Cardiac muscle cell (in vitro differentiated cells and primary cell): ENCODE measurements at regions not wholly inside any gene's neighbourhood (a gene's known extent, or its start where the extent isn't known, plus 50 kb on each side); places are given as distances from the start of the nearest gene placed in this dataset.

ENCODE experiments used
- DNase-seq, 2 donors: peaks; one replicate each; pipeline versions ENCODE4 v3.0.0 to v3.0.0-alpha.2; 2010 to 2017; ENCODE audit warnings: low read depth in 1 of 2, low spot score in 1 of 2
- H3K27ac ChIP-seq: fragments of 200-600 bp; sonication (generic); 2 replicates; pipeline ENCODE4 v1.5.1; 2016
- H3K27me3 ChIP-seq: fragments of 200-600 bp; sonication (generic); 2 replicates; pipeline ENCODE4 v1.6.0; 2016; ENCODE audit warnings: control low read depth
- H3K36me3 ChIP-seq: fragments of 200-600 bp; sonication (generic); 2 replicates; pipeline ENCODE4 v1.5.1; 2016; ENCODE audit warnings: control low read depth
- H3K4me1 ChIP-seq: fragments of 200-600 bp; sonication (generic); 2 replicates; pipeline ENCODE4 v1.8.1; 2017; ENCODE audit warnings: low read depth, mild to moderate bottlenecking, mixed run types
- H3K4me3 ChIP-seq: fragments of 200-600 bp; sonication (generic); 2 replicates; pipeline ENCODE4 v1.5.1; 2016; ENCODE audit warnings: mild to moderate bottlenecking
- H3K9me3 ChIP-seq: fragments of 200-600 bp; sonication (generic); 2 replicates; pipeline ENCODE4 v1.5.1; 2017; ENCODE audit warnings: low read depth, mild to moderate bottlenecking, control low read depth
- TF ChIP-seq, protein P1 (sequence below): IDR thresholded peaks from 2 replicates; pipeline ENCODE4 v1.5.1; 2012; ENCODE audit warnings: low read depth, mild to moderate bottlenecking, low read length

DNA sequence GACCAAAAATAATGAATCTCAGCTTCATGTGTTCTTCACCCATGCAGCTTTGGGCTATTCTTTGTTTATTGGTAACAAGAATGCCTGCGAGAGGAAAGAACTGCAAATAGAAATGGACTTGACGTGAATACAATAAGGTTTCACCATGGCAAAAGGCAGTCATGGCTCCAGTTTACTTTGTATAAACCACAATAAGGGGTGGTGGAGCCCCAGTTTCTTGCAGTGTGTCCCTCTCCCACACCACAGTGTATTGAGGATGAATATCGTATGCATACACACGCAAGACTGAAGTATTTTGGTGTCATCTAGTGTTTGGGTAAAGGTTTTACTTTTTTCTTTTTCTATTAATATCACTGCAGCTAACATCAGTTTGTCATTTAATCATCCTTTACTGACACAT, 159.7 kb upstream of the CNTN4 start:
- Histone ChIP-seq H3K27ac (no peak overlapping the region), H3K4me1 (no peaks in the 10 kb centered on the region), H3K4me3 (no peak overlapping the region), H3K27me3 (no peaks in the 10 kb centered on the region), H3K9me3 (no peaks in the 10 kb centered on the region), H3K36me3 (no peaks in the 10 kb centered on the region)
- TF ChIP-seq, protein P1, sequence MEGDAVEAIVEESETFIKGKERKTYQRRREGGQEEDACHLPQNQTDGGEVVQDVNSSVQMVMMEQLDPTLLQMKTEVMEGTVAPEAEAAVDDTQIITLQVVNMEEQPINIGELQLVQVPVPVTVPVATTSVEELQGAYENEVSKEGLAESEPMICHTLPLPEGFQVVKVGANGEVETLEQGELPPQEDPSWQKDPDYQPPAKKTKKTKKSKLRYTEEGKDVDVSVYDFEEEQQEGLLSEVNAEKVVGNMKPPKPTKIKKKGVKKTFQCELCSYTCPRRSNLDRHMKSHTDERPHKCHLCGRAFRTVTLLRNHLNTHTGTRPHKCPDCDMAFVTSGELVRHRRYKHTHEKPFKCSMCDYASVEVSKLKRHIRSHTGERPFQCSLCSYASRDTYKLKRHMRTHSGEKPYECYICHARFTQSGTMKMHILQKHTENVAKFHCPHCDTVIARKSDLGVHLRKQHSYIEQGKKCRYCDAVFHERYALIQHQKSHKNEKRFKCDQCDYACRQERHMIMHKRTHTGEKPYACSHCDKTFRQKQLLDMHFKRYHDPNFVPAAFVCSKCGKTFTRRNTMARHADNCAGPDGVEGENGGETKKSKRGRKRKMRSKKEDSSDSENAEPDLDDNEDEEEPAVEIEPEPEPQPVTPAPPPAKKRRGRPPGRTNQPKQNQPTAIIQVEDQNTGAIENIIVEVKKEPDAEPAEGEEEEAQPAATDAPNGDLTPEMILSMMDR = no peak
- no peak for DNase-seq

DNA sequence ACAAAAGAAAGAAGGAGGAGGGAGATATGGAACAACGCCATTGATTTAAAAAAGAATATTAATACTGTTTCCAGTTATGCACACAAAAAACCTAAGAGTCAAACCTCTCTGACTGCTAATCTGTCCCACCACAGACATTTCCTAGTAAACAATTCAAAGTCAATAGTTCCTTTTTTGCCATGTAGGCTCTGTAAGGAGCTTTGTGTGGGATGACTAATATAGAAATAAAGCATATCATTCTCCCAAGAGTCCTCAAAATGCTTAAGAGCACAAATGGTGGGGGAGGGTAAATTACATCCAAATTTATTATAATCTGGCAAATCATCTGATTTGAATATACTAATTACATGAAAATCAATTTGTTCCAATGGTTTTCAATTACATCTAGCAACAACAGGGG, 155.9 kb upstream of the CNTN4 start:
- TF ChIP-seq, protein P1 = no peak
- Histone ChIP-seq H3K27me3 (no peaks in the 10 kb centered on the region), H3K4me1 (no peaks in the 10 kb centered on the region), H3K9me3 (no peaks in the 10 kb centered on the region), H3K4me3 (no peak overlapping the region), H3K36me3 (no peaks in the 10 kb centered on the region), H3K27ac (no peak overlapping the region)
- no peak for DNase-seq

DNA sequence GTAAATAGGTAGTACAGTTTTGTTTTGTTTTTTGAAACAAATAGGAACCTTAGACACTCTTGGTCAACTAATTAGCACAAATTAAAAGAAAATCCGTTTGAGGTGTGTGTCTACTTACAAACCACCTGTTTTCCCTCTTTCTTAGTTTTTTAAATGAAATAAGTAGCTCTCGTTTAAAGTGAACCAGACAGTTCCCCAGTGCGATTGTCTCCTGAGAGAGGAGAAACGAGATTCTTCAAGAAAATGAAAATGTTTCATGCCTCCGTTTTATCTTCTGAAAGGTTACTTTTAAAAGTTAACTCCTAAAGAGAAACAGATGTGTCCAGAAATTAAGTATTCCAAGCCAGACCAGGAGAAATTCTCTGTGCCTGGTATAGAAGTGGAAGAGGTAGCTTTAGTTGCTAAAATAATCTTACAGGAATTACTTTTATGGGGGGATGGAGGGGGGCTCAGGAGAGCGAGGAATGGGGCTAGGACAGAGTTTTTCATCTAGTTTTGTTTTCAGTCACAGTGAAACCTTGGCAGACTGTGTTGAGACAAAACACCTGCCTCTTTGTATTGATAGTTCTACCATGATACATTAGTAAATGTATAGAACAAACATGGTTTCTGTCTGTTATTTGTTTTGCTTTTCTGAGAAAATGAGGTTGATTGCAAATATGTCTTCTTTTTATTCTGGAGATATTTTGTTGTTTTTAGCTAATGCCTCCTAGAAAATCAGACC, 155.1 kb upstream of the CNTN4 start:
- TF ChIP-seq, protein P1 = no peak
- H3K4me3 ChIP-seq = no peak overlapping the region
- no peak for DNase-seq
- no peaks in the 10 kb centered on the region for H3K36me3 ChIP-seq
- no peaks in the 10 kb centered on the region for H3K9me3 ChIP-seq
- H3K27me3 ChIP-seq = no peaks in the 10 kb centered on the region
- H3K27ac ChIP-seq = no peak overlapping the region
- no peaks in the 10 kb centered on the region for H3K4me1 ChIP-seq

DNA sequence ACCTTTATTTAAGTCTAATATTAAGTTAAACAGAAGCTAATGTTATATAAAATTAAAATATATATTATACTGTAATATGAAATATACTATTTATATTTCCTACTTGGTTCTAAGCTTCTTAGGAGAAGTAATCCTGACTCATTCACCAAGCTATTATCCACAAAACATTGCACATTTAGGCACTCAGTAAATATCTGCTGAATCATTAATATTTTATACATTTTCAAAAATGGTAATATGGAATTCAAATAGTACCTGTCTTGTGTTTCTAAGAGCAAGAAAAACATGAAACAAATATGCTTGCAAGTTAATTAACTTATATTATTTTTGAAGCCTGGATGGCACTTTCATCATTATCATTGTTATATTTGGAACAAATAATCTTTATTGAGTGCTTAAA, 153.0 kb upstream of the CNTN4 start:
- no peaks in the 10 kb centered on the region for H3K27me3 ChIP-seq
- no peak overlapping the region for H3K4me3 ChIP-seq
- H3K36me3 ChIP-seq = no peaks in the 10 kb centered on the region
- H3K27ac ChIP-seq = no peak overlapping the region
- no peak for DNase-seq
- H3K4me1 ChIP-seq = no peaks in the 10 kb centered on the region
- H3K9me3 ChIP-seq = no peaks in the 10 kb centered on the region
- TF ChIP-seq, protein P1 = no peak

DNA sequence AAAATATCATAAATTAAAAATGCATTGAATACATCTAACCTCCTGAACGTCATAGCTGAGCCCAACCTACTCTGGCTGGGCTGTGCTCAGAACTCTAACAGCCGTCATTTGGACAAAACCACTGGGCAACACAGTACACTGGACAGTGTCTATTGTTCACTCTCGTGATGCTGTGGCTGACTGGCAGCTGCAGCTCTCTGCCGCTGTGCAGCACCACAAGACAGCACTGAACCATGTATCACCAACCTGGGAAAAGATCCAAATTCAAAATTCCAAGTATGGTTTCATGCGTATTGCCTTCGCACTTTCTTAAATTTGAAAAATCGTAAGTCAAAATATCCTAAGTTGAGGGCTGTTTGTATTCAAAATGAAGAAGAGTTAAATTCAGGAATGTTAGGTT, 145.1 kb upstream of the CNTN4 start:
- Histone ChIP-seq H3K27ac (no peak overlapping the region), H3K4me1 (no peaks in the 10 kb centered on the region), H3K9me3 (no peaks in the 10 kb centered on the region), H3K27me3 (no peaks in the 10 kb centered on the region), H3K36me3 (no peaks in the 10 kb centered on the region), H3K4me3 (no peak overlapping the region)
- DNase-seq = no peak
- TF ChIP-seq, protein P1 = no peak
